ENCODE measurements at regions not wholly inside any gene's neighbourhood (a gene's known extent, or its start where the extent isn't known, plus 50 kb on each side); places are given as distances from the start of the nearest gene placed in this dataset.
"Not testable (repeated sequence)": the region's sequence is repeated elsewhere in the genome, so short reads cannot be mapped to it uniquely, and the experiment has no call there.

- Mint-ChIP-seq H3K27ac (no peak overlapping the region), H3K9me3 (no peaks in the 10 kb centered on the region), H3K36me3 (ENCODE audit: low read depth) (no peaks in the 10 kb centered on the region), H3K27me3 (peaks cover 48% of the 10 kb centered on the region), H3K4me1 (ENCODE audit: low read depth) (no peaks in the 10 kb centered on the region), H3K4me3 (no peak overlapping the region)
Measured at GRCh38 chr7:96770758-96771157, 61.1 kb upstream of the SEM1 start.

DNA sequence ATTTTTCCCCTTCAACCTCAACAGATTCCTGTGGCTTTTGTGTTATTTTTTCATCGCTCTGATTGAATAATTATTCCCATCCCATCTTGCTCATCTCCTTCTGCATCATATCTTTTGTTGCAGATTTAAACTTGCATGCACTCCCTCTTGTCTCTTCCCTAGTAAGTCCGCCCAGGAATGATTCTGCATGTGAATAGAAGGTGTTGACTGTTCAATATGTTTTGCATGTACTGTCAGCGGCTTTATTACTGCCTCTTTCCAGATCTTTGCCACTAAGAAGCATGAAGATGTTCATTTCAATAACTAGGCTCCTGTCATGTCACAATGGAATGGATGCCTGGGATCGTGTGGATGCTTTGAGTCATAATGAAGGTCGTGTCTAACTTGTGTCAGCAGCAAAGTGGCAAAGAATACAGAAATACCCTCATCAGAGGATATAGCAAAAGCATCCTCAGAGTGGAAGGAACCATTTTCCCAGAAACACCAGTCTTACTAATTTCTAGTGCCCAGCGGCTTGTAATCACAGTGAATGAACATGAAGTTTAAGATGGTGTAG lies 62.6 kb upstream of the SEM1 start:
- H3K36me3 Mint-ChIP-seq (ENCODE audit: low read depth) = no peaks in the 10 kb centered on the region
- no peak overlapping the region for H3K27ac Mint-ChIP-seq
- H3K9me3 Mint-ChIP-seq = no peaks in the 10 kb centered on the region

DNA sequence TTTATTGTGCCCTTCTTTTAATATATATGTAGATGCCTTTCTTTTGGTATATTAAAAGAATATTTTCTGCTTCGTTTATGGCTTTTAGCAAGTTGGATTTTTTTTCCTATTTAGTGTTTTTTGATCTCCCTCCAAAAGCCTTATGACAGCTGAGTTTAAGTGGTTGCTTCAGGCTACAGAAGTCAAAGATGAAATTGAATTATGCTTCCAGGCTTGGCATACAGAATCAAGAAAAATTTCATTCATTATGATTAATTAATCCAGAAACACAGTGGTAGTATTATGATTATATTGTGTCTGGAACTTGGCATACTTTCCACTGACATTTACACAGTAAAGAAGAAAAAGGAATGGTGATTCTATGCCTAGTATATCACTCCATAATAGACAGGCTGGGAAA lies 63.8 kb upstream of the SEM1 start:
- H3K4me1 Mint-ChIP-seq (ENCODE audit: low read depth) = no peaks in the 10 kb centered on the region
- H3K9me3 Mint-ChIP-seq = no peaks in the 10 kb centered on the region
- no peak overlapping the region for H3K4me3 Mint-ChIP-seq
- H3K27ac Mint-ChIP-seq = no peak overlapping the region
- H3K27me3 Mint-ChIP-seq = peaks cover 48% of the 10 kb centered on the region
- H3K36me3 Mint-ChIP-seq (ENCODE audit: low read depth) = no peaks in the 10 kb centered on the region

More for the DNA sequence above, 62.6 kb upstream of the SEM1 start:
- peaks cover 47% of the 10 kb centered on the region for H3K27me3 Mint-ChIP-seq
- no peak overlapping the region for H3K4me3 Mint-ChIP-seq
- H3K4me1 Mint-ChIP-seq (ENCODE audit: low read depth) = no peaks in the 10 kb centered on the region

- no peaks in the 10 kb centered on the region for H3K9me3 Mint-ChIP-seq
- H3K27me3 Mint-ChIP-seq = peaks cover 50% of the 10 kb centered on the region
- H3K36me3 Mint-ChIP-seq (ENCODE audit: low read depth) = no peaks in the 10 kb centered on the region
- no peak overlapping the region for H3K27ac Mint-ChIP-seq
- H3K4me1 Mint-ChIP-seq (ENCODE audit: low read depth) = no peaks in the 10 kb centered on the region
- H3K4me3 Mint-ChIP-seq = no peak overlapping the region
Measured at GRCh38 chr7:96774358-96774757, 64.7 kb upstream of the SEM1 start.

GRCh38 chr7:96775046-96775445 lies 65.4 kb upstream of the SEM1 start:
- no peaks in the 10 kb centered on the region for H3K4me1 Mint-ChIP-seq (ENCODE audit: low read depth)
- H3K4me3 Mint-ChIP-seq = no peak overlapping the region
- no peaks in the 10 kb centered on the region for H3K9me3 Mint-ChIP-seq
- no peak overlapping the region for H3K27ac Mint-ChIP-seq
- H3K27me3 Mint-ChIP-seq = peaks cover 45% of the 10 kb centered on the region
- H3K36me3 Mint-ChIP-seq (ENCODE audit: low read depth) = no peaks in the 10 kb centered on the region

GRCh38 chr7:96778263-96778662 lies 68.6 kb upstream of the SEM1 start:
- peaks cover 28% of the 10 kb centered on the region for H3K27me3 Mint-ChIP-seq

DNA sequence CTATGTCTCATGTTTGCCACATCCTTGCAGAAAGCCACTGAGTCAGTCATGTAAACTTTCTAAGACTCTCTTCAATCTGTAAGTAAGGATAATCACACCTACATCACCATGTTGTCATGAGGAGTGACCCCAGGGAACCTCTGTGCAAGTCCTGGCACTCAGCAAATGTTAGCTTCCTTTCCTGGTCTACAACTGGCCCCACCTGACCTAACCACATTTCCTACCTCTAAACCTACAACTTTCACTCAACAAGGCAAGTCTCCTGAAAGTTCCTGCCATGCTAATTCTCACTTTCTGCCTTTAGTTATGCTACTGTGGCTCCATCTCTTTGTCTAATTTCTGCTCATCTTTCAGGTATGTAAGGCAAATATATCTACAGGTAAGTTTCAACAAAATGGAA lies 72.3 kb upstream of the SEM1 start:
- Mint-ChIP-seq H3K4me3 (no peak overlapping the region), H3K9me3 (no peaks in the 10 kb centered on the region), H3K27ac (no peak overlapping the region), H3K36me3 (ENCODE audit: low read depth) (no peaks in the 10 kb centered on the region), H3K4me1 (ENCODE audit: low read depth) (no peaks in the 10 kb centered on the region), H3K27me3 (peaks cover 20% of the 10 kb centered on the region)

More at GRCh38 chr7:96778263-96778662, 68.6 kb upstream of the SEM1 start:
- H3K27ac Mint-ChIP-seq = no peak overlapping the region
- H3K4me3 Mint-ChIP-seq = no peak overlapping the region
- H3K36me3 Mint-ChIP-seq (ENCODE audit: low read depth) = no peaks in the 10 kb centered on the region
- H3K9me3 Mint-ChIP-seq = no peaks in the 10 kb centered on the region
- H3K4me1 Mint-ChIP-seq (ENCODE audit: low read depth) = no peaks in the 10 kb centered on the region

GRCh38 chr7:96782686-96783298 lies 73.1 kb upstream of the SEM1 start:
- H3K4me3 Mint-ChIP-seq; H3K36me3 Mint-ChIP-seq (ENCODE audit: low read depth); H3K9me3 Mint-ChIP-seq; H3K4me1 Mint-ChIP-seq (ENCODE audit: low read depth); H3K27ac Mint-ChIP-seq: not testable (repeated sequence)
- H3K27me3 Mint-ChIP-seq = peaks cover 18% of the 10 kb centered on the region

DNA sequence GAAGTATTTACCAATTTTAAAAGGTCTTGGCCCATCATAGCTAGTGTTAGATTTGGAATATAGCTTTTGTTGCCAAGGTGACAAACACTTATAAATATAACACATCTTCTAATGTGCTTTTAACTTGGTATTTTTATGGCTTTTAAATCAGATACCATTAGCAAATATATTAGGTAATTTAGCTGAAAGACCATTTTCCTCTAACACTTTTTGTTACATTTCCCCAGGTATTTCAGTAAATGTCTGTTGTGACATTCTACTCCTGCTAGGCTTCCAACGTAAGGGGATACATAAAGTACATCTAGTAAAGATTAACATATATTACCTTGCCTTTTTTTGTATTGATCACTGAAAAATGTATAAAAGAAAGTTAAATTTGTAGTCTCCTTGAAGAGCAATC lies 75.0 kb upstream of the SEM1 start:
- no peak overlapping the region for H3K27ac Mint-ChIP-seq
- H3K36me3 Mint-ChIP-seq (ENCODE audit: low read depth) = no peaks in the 10 kb centered on the region
- no peaks in the 10 kb centered on the region for H3K9me3 Mint-ChIP-seq
- no peaks in the 10 kb centered on the region for H3K4me1 Mint-ChIP-seq (ENCODE audit: low read depth)
- no peak overlapping the region for H3K4me3 Mint-ChIP-seq
- peaks cover 10% of the 10 kb centered on the region for H3K27me3 Mint-ChIP-seq

- no peak overlapping the region for H3K27ac Mint-ChIP-seq
- no peaks in the 10 kb centered on the region for H3K9me3 Mint-ChIP-seq
- no peaks in the 10 kb centered on the region for H3K4me1 Mint-ChIP-seq (ENCODE audit: low read depth)
- H3K36me3 Mint-ChIP-seq (ENCODE audit: low read depth) = no peaks in the 10 kb centered on the region
- peaks cover 10% of the 10 kb centered on the region for H3K27me3 Mint-ChIP-seq
- no peak overlapping the region for H3K4me3 Mint-ChIP-seq
Measured at GRCh38 chr7:96786261-96786997, 76.8 kb upstream of the SEM1 start.

GRCh38 chr7:96786998-96787395 lies 77.4 kb upstream of the SEM1 start:
- Mint-ChIP-seq H3K4me3 (no peak overlapping the region), H3K4me1 (ENCODE audit: low read depth) (no peaks in the 10 kb centered on the region), H3K27ac (no peak overlapping the region), H3K9me3 (no peaks in the 10 kb centered on the region), H3K36me3 (ENCODE audit: low read depth) (no peaks in the 10 kb centered on the region), H3K27me3 (peaks cover 10% of the 10 kb centered on the region)

DNA sequence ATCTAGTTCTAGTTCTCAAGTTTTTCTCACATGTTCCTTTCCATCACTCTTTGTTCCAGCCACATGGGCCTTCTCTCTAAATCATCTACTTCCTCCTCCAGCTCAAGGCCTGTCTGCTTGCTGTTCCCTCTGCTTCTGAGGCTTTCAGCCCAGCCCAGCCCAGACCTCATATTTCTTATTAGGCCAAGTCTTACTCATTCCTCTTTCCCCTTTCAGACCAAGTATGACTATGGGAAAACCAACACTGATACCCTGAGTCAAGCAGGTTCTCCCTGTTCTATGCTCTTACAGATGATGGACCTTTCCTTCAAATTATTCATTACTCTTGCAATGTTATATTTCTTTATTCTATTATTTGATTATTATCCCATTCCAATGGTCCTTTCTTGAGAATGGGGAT lies 80.3 kb upstream of the SEM1 start:
- H3K4me3 Mint-ChIP-seq = no peak overlapping the region
- H3K4me1 Mint-ChIP-seq (ENCODE audit: low read depth) = no peaks in the 10 kb centered on the region
- H3K27ac Mint-ChIP-seq = no peak overlapping the region
- H3K9me3 Mint-ChIP-seq = no peaks in the 10 kb centered on the region
- peaks cover 13% of the 10 kb centered on the region for H3K27me3 Mint-ChIP-seq
- no peaks in the 10 kb centered on the region for H3K36me3 Mint-ChIP-seq (ENCODE audit: low read depth)

DNA sequence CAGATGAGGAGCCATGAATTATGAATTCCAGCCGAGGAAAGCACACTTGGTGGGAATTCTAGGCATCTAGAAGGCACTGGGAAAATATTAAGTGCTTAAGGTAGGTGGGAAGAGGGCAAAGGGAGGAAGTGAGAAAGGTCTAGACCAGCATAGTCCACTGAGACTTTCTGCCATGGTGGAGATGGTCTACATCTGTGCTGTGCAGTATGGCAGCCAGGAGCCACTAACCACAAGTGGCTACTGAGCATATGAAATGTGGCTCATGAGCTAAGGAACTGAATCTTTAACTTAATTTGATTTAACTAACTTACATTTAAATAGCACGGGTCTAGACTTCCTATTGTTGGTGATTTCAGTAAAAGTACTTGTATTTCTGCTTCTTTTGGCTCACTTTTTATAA lies 82.5 kb upstream of the SEM1 start:
- Mint-ChIP-seq H3K36me3 (ENCODE audit: low read depth) (no peaks in the 10 kb centered on the region), H3K27me3 (peaks cover 8% of the 10 kb centered on the region), H3K4me1 (ENCODE audit: low read depth) (no peaks in the 10 kb centered on the region), H3K4me3 (no peak overlapping the region), H3K9me3 (no peaks in the 10 kb centered on the region), H3K27ac (no peak overlapping the region)

DNA sequence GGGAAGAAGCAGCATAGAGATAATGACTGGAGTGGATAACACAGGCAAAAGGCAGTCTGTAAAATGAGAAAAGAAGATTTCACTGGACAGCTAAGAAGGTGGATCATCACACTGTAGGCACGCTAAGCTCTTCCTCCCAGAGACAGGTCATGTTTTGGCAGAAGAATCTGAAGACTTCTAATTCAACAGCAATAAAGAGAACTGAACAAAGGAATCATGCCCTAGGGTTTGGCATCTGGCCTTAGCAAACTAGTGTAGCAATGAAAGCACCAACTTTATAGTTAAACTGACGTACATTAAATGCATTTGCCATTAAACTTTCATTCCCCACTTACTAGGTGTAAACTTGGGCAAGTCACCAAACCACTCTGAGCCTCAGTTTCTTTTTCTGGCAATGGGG lies 84.4 kb upstream of the SEM1 start:
- no peaks in the 10 kb centered on the region for H3K9me3 Mint-ChIP-seq
- H3K27me3 Mint-ChIP-seq = peaks cover 17% of the 10 kb centered on the region
- no peak overlapping the region for H3K27ac Mint-ChIP-seq
- no peaks in the 10 kb centered on the region for H3K4me1 Mint-ChIP-seq (ENCODE audit: low read depth)
- H3K36me3 Mint-ChIP-seq (ENCODE audit: low read depth) = no peaks in the 10 kb centered on the region
- H3K4me3 Mint-ChIP-seq = no peak overlapping the region

- no peaks in the 10 kb centered on the region for H3K36me3 Mint-ChIP-seq (ENCODE audit: low read depth)
- H3K4me1 Mint-ChIP-seq (ENCODE audit: low read depth) = no peaks in the 10 kb centered on the region
- no peak overlapping the region for H3K27ac Mint-ChIP-seq
- peaks cover 32% of the 10 kb centered on the region for H3K27me3 Mint-ChIP-seq
- H3K4me3 Mint-ChIP-seq = no peak overlapping the region
- H3K9me3 Mint-ChIP-seq = no peaks in the 10 kb centered on the region
Measured at GRCh38 chr7:96800122-96800521, 90.5 kb upstream of the SEM1 start.

- Mint-ChIP-seq H3K9me3 (no peaks in the 10 kb centered on the region), H3K27ac (no peak overlapping the region), H3K4me3 (no peak overlapping the region), H3K4me1 (ENCODE audit: low read depth) (no peaks in the 10 kb centered on the region), H3K36me3 (ENCODE audit: low read depth) (no peaks in the 10 kb centered on the region), H3K27me3 (peaks cover 37% of the 10 kb centered on the region)
Measured at GRCh38 chr7:96800824-96801223, 91.2 kb upstream of the SEM1 start.
